GM12878 (cell line): ENCODE measurements at regions not wholly inside any gene's neighbourhood (a gene's known extent, or its start where the extent isn't known, plus 50 kb on each side); places are given as distances from the start of the nearest gene placed in this dataset.

Experiments used
- EZH2 ChIP-seq: IDR thresholded peaks from 2 replicates; pipeline ENCODE4 v1.6.1; 2012; ENCODE audit warnings: low read depth, mild to moderate bottlenecking, control low read depth, inconsistent platforms, low read length, borderline replicate concordance; ENCODE audit not compliant: control insufficient read depth
- HCFC1 ChIP-seq: fragments of 150-350 bp; IDR thresholded peaks from 2 replicates; pipeline ENCODE4 v1.6.1; 2014; ENCODE audit warnings: low read length
- MTA2 ChIP-seq: fragments of 450-650 bp; IDR thresholded peaks from 2 replicates; pipeline ENCODE4 v1.6.1; 2016; ENCODE audit warnings: low read depth, mild to moderate bottlenecking, moderate library complexity
- SMAD1 ChIP-seq: fragments of 450-650 bp; IDR thresholded peaks from 2 replicates; pipeline ENCODE4 v1.6.1; 2018; ENCODE audit warnings: mild to moderate bottlenecking, low read depth; ENCODE audit not compliant: partially characterized antibody
- TF ChIP-seq, protein P1 (sequence below): fragments of 150-350 bp; IDR thresholded peaks from 2 replicates; pipeline ENCODE4 v1.6.1; 2016; ENCODE audit warnings: low read depth, low read length
- TF ChIP-seq, protein P2 (sequence below): fragments of 450-650 bp; IDR thresholded peaks from 2 replicates; pipeline ENCODE4 v1.6.1; 2018; ENCODE audit warnings: mild to moderate bottlenecking, low read depth, moderate library complexity; ENCODE audit not compliant: partially characterized antibody
- TF ChIP-seq, protein P3 (sequence below): IDR thresholded peaks from 2 replicates; pipeline ENCODE4 v1.6.1; 2011; ENCODE audit warnings: low read depth, low read length, improper control_type of control experiment, borderline replicate concordance
- TF ChIP-seq, protein P4 (sequence below): fragments of 150-350 bp; IDR thresholded peaks from 2 replicates; pipeline ENCODE4 v1.6.1; 2014; ENCODE audit warnings: mild to moderate bottlenecking, low read depth, low read length
- TF ChIP-seq, protein P5 (sequence below): IDR thresholded peaks from 2 replicates; pipeline ENCODE4 v1.6.1; 2012; ENCODE audit warnings: improper control_type of control experiment, low read depth, low read length; ENCODE audit not compliant: insufficient replicate concordance
- TF ChIP-seq, protein P6 (sequence below): IDR thresholded peaks from 2 replicates; pipeline ENCODE4 v1.6.1; 2011; ENCODE audit warnings: low read depth, mild to moderate bottlenecking, low read length, moderate library complexity, borderline replicate concordance; ENCODE audit errors: extremely low read depth
- TF ChIP-seq, protein P7 (sequence below): fragments of 450-650 bp; IDR thresholded peaks from 2 replicates; pipeline ENCODE4 v1.6.1; 2017; ENCODE audit warnings: low read depth, mild to moderate bottlenecking, moderate library complexity

DNA sequence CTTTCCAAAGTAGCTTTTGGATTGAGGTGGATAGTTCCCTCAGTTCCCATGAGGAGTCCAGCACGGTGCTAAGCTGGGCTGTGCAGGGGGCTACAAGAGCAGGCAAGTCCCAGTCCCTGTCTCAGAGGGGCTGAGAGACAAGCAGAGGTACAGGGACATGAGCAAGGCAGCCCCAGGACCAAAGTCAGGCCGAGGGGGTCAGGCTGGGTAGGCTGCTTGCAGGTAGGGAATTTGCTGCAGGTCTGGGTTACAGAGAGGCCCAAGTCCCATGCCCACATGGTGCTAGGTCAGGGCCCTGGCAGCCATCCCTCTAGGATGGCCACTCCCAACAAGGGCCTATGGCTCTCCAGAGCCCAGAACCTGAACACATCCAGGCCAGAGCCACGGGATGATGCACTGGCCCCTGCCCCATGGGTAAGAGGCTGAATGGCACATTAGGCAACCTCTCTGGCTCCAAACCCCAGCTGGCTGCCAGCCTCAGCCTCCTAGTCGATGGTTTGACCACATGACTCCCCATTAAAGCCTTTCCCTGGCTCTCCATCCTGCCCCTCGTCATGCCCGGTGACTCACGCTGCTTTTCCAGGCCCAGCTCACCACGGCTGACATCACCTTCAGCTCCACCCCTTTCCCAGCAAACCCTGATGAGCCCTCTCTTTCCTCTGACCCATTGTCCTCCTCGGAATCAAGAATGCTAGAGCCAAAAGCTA lies 83.7 kb downstream of the SDC1 start (continued):
- TF ChIP-seq, protein P1, sequence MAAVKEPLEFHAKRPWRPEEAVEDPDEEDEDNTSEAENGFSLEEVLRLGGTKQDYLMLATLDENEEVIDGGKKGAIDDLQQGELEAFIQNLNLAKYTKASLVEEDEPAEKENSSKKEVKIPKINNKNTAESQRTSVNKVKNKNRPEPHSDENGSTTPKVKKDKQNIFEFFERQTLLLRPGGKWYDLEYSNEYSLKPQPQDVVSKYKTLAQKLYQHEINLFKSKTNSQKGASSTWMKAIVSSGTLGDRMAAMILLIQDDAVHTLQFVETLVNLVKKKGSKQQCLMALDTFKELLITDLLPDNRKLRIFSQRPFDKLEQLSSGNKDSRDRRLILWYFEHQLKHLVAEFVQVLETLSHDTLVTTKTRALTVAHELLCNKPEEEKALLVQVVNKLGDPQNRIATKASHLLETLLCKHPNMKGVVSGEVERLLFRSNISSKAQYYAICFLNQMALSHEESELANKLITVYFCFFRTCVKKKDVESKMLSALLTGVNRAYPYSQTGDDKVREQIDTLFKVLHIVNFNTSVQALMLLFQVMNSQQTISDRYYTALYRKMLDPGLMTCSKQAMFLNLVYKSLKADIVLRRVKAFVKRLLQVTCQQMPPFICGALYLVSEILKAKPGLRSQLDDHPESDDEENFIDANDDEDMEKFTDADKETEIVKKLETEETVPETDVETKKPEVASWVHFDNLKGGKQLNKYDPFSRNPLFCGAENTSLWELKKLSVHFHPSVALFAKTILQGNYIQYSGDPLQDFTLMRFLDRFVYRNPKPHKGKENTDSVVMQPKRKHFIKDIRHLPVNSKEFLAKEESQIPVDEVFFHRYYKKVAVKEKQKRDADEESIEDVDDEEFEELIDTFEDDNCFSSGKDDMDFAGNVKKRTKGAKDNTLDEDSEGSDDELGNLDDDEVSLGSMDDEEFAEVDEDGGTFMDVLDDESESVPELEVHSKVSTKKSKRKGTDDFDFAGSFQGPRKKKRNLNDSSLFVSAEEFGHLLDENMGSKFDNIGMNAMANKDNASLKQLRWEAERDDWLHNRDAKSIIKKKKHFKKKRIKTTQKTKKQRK = no peak
- TF ChIP-seq, protein P2, sequence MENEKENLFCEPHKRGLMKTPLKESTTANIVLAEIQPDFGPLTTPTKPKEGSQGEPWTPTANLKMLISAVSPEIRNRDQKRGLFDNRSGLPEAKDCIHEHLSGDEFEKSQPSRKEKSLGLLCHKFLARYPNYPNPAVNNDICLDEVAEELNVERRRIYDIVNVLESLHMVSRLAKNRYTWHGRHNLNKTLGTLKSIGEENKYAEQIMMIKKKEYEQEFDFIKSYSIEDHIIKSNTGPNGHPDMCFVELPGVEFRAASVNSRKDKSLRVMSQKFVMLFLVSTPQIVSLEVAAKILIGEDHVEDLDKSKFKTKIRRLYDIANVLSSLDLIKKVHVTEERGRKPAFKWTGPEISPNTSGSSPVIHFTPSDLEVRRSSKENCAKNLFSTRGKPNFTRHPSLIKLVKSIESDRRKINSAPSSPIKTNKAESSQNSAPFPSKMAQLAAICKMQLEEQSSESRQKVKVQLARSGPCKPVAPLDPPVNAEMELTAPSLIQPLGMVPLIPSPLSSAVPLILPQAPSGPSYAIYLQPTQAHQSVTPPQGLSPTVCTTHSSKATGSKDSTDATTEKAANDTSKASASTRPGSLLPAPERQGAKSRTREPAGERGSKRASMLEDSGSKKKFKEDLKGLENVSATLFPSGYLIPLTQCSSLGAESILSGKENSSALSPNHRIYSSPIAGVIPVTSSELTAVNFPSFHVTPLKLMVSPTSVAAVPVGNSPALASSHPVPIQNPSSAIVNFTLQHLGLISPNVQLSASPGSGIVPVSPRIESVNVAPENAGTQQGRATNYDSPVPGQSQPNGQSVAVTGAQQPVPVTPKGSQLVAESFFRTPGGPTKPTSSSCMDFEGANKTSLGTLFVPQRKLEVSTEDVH = no peak
- no peak for TF ChIP-seq MTA2
- no peak for TF ChIP-seq HCFC1
- TF ChIP-seq SMAD1 = no peak
- TF ChIP-seq, protein P3, sequence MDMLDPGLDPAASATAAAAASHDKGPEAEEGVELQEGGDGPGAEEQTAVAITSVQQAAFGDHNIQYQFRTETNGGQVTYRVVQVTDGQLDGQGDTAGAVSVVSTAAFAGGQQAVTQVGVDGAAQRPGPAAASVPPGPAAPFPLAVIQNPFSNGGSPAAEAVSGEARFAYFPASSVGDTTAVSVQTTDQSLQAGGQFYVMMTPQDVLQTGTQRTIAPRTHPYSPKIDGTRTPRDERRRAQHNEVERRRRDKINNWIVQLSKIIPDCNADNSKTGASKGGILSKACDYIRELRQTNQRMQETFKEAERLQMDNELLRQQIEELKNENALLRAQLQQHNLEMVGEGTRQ = no peak
- TF ChIP-seq, protein P4, sequence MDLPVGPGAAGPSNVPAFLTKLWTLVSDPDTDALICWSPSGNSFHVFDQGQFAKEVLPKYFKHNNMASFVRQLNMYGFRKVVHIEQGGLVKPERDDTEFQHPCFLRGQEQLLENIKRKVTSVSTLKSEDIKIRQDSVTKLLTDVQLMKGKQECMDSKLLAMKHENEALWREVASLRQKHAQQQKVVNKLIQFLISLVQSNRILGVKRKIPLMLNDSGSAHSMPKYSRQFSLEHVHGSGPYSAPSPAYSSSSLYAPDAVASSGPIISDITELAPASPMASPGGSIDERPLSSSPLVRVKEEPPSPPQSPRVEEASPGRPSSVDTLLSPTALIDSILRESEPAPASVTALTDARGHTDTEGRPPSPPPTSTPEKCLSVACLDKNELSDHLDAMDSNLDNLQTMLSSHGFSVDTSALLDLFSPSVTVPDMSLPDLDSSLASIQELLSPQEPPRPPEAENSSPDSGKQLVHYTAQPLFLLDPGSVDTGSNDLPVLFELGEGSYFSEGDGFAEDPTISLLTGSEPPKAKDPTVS = no peak
- TF ChIP-seq, protein P5, sequence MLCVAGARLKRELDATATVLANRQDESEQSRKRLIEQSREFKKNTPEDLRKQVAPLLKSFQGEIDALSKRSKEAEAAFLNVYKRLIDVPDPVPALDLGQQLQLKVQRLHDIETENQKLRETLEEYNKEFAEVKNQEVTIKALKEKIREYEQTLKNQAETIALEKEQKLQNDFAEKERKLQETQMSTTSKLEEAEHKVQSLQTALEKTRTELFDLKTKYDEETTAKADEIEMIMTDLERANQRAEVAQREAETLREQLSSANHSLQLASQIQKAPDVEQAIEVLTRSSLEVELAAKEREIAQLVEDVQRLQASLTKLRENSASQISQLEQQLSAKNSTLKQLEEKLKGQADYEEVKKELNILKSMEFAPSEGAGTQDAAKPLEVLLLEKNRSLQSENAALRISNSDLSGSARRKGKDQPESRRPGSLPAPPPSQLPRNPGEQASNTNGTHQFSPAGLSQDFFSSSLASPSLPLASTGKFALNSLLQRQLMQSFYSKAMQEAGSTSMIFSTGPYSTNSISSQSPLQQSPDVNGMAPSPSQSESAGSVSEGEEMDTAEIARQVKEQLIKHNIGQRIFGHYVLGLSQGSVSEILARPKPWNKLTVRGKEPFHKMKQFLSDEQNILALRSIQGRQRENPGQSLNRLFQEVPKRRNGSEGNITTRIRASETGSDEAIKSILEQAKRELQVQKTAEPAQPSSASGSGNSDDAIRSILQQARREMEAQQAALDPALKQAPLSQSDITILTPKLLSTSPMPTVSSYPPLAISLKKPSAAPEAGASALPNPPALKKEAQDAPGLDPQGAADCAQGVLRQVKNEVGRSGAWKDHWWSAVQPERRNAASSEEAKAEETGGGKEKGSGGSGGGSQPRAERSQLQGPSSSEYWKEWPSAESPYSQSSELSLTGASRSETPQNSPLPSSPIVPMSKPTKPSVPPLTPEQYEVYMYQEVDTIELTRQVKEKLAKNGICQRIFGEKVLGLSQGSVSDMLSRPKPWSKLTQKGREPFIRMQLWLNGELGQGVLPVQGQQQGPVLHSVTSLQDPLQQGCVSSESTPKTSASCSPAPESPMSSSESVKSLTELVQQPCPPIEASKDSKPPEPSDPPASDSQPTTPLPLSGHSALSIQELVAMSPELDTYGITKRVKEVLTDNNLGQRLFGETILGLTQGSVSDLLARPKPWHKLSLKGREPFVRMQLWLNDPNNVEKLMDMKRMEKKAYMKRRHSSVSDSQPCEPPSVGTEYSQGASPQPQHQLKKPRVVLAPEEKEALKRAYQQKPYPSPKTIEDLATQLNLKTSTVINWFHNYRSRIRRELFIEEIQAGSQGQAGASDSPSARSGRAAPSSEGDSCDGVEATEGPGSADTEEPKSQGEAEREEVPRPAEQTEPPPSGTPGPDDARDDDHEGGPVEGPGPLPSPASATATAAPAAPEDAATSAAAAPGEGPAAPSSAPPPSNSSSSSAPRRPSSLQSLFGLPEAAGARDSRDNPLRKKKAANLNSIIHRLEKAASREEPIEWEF = no peak
- TF ChIP-seq, protein P6, sequence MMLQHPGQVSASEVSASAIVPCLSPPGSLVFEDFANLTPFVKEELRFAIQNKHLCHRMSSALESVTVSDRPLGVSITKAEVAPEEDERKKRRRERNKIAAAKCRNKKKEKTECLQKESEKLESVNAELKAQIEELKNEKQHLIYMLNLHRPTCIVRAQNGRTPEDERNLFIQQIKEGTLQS = no peak
- TF ChIP-seq, protein P7, sequence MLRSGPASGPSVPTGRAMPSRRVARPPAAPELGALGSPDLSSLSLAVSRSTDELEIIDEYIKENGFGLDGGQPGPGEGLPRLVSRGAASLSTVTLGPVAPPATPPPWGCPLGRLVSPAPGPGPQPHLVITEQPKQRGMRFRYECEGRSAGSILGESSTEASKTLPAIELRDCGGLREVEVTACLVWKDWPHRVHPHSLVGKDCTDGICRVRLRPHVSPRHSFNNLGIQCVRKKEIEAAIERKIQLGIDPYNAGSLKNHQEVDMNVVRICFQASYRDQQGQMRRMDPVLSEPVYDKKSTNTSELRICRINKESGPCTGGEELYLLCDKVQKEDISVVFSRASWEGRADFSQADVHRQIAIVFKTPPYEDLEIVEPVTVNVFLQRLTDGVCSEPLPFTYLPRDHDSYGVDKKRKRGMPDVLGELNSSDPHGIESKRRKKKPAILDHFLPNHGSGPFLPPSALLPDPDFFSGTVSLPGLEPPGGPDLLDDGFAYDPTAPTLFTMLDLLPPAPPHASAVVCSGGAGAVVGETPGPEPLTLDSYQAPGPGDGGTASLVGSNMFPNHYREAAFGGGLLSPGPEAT = no peak
- no peak for TF ChIP-seq EZH2
